GM23338 (cell line): ENCODE measurements at regions not wholly inside any gene's neighbourhood (a gene's known extent, or its start where the extent isn't known, plus 50 kb on each side); places are given as distances from the start of the nearest gene placed in this dataset.

ENCODE experiments used
- CREB1 ChIP-seq: fragments of 250-450 bp; sonication (Bioruptor Pico); IDR thresholded peaks from 2 replicates; pipeline ENCODE4 v1.5.0; 2020; ENCODE audit warnings: low read depth, mild to moderate bottlenecking, moderate library complexity
- CTCF ChIP-seq, 2 experiments: fragments of 200-600 bp in 1 of 2; sonication (generic) in 1 of 2; conservative IDR thresholded peaks; 2 replicates each; pipeline versions ENCODE4 v1.5.1 to v1.6.1; 2016 to 2017; ENCODE audit warnings: antibody characterized with exemption in 2 of 2, low read depth in 2 of 2, mild to moderate bottlenecking in 2 of 2, moderate library complexity in 1 of 2
- ETS1 ChIP-seq: IDR thresholded peaks from 2 replicates; pipeline ENCODE4 v1.6.1; 2016; ENCODE audit warnings: antibody characterized with exemption
- EZH2 ChIP-seq: fragments of 200-600 bp; sonication (generic); IDR thresholded peaks from one replicate; pipeline ENCODE4 v1.8.0; 2017; ENCODE audit warnings: antibody characterized with exemption, mild to moderate bottlenecking, low read depth; ENCODE audit not compliant: unreplicated experiment
- EZH2phosphoT487 ChIP-seq: fragments of 200-600 bp; sonication (generic); IDR thresholded peaks from one replicate; pipeline ENCODE4 v1.8.1; 2018; ENCODE audit warnings: antibody characterized with exemption; ENCODE audit not compliant: unreplicated experiment
- JUNB ChIP-seq: IDR thresholded peaks from one replicate; pipeline ENCODE4 v1.6.1; 2016; ENCODE audit warnings: antibody characterized with exemption; ENCODE audit not compliant: unreplicated experiment
- NANOG ChIP-seq: IDR thresholded peaks from 2 replicates; pipeline ENCODE4 v1.6.1; 2016; ENCODE audit warnings: antibody characterized with exemption, borderline replicate concordance
- POLR2AphosphoS5 ChIP-seq: IDR thresholded peaks from 2 replicates; pipeline ENCODE4 v1.6.1; 2016; ENCODE audit warnings: antibody characterized with exemption, low read depth
- REST ChIP-seq: IDR thresholded peaks from one replicate; pipeline ENCODE4 v1.6.1; 2018; ENCODE audit warnings: antibody characterized with exemption; ENCODE audit not compliant: unreplicated experiment
- ZNF114 ChIP-seq: fragments of 250-450 bp; sonication (Bioruptor Pico); IDR thresholded peaks from 2 replicates; pipeline ENCODE4 v1.5.0; 2020; ENCODE audit warnings: mild to moderate bottlenecking, moderate library complexity
- ZNF331 ChIP-seq: fragments of 250-450 bp; sonication (Bioruptor Pico); IDR thresholded peaks from 2 replicates; pipeline ENCODE4 v1.5.0; 2020; ENCODE audit warnings: low read depth, mild to moderate bottlenecking, moderate library complexity

- TF ChIP-seq POLR2AphosphoS5 (no peak), CTCF (conservative IDR thresholded peaks at IDR 0.05; ENCODE audit: low read depth in 2 of 2) (no peak), EZH2 (no peak), CREB1 (no peak), EZH2phosphoT487 (no peak), JUNB (no peak), ETS1 (no peak), REST (peak; percentile 43), ZNF114 (CRISPR knock-in tag) (no peak), NANOG (no peak), ZNF331 (CRISPR knock-in tag) (no peak)
Observed at GRCh38 chr10:128418819-128419218, 292.6 kb upstream of the MKI67 start.
